ENCODE measurements at regions not wholly inside any gene's neighbourhood (a gene's known extent, or its start where the extent isn't known, plus 50 kb on each side); places are given as distances from the start of the nearest gene placed in this dataset.

DNA sequence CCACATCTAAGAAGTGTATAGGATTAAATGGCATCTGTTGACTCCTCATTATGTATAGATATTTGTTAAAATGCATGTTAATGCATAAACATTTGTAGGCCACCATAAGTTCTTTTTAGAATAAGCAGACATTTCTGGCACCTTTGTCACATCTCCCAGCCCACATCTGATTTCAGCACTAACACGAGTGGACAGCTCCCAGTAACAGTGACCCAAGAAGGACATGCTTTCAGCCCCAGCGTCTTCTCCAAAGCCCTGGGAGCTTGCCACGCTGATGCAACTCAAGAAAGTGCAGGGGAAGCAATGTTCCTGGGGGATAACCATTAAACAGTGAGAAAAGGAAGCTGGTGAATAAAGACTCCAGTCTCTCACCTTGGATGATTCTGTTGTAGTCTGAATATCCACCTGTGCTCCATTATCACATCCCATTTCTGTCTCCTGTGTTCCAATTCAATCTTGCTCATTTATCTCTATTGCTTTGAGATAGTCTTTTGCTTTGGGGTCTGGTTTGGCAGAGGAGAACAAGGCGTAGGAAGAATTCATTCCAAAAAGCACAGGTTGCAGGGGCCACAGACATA, 182.6 kb upstream of the THSD7B start:
- no peaks in the 10 kb centered on the region for H3K9me3 ChIP-seq (ENCODE audit: control insufficient read depth, insufficient read depth, low read depth, low read length)
- no peak overlapping the region for H3K27ac ChIP-seq (ENCODE audit: extremely low read depth, low read depth, low read length)
- POLR2A ChIA-PET = no interaction called here
- no peak overlapping the region for H3K4me3 ChIP-seq (ENCODE audit: low read depth, low read length)
- H3K4me1 ChIP-seq (ENCODE audit: control insufficient read depth, insufficient read depth, low read length) = no peaks in the 10 kb centered on the region
- CTCF ChIA-PET = no interaction called here
- H3K36me3 ChIP-seq (ENCODE audit: control insufficient read depth in 2 of 2, insufficient read depth in 1 of 2, low read length in 2 of 2) = no peaks in the 10 kb centered on the region
- TF ChIP-seq, protein P1, sequence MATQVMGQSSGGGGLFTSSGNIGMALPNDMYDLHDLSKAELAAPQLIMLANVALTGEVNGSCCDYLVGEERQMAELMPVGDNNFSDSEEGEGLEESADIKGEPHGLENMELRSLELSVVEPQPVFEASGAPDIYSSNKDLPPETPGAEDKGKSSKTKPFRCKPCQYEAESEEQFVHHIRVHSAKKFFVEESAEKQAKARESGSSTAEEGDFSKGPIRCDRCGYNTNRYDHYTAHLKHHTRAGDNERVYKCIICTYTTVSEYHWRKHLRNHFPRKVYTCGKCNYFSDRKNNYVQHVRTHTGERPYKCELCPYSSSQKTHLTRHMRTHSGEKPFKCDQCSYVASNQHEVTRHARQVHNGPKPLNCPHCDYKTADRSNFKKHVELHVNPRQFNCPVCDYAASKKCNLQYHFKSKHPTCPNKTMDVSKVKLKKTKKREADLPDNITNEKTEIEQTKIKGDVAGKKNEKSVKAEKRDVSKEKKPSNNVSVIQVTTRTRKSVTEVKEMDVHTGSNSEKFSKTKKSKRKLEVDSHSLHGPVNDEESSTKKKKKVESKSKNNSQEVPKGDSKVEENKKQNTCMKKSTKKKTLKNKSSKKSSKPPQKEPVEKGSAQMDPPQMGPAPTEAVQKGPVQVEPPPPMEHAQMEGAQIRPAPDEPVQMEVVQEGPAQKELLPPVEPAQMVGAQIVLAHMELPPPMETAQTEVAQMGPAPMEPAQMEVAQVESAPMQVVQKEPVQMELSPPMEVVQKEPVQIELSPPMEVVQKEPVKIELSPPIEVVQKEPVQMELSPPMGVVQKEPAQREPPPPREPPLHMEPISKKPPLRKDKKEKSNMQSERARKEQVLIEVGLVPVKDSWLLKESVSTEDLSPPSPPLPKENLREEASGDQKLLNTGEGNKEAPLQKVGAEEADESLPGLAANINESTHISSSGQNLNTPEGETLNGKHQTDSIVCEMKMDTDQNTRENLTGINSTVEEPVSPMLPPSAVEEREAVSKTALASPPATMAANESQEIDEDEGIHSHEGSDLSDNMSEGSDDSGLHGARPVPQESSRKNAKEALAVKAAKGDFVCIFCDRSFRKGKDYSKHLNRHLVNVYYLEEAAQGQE (tag by site-specific recombination; IDR thresholded peaks at IDR 0.05) = peak; percentile 92
- no peak for TF ChIP-seq FEZF1 (tag by site-specific recombination; IDR thresholded peaks at IDR 0.05)

DNA sequence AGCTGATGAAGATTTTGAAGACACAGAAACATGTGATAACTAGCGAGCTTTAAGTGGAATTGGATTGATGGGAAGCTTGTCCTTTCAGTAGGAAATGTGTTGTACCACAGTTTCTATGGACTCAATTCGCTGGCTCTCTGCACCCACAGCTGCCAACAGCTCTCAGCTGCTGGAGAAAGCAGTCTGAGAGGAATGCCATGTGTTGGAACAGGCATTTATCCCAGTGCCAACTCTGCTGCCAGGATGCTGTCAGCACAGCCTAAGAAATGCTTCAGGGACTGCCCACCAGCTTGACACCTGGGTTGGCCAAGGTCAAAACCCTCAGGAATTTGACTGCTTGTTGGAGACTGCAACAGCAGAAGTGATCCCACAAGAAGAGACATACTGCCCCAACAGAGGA, 193.0 kb upstream of the THSD7B start:
- no peak overlapping the region for H3K27ac ChIP-seq (ENCODE audit: extremely low read depth, low read depth, low read length)
- TF ChIP-seq YY2 (tag by site-specific recombination; IDR thresholded peaks at IDR 0.05) (no peak), KLF16 (tag by site-specific recombination; IDR thresholded peaks at IDR 0.05) (no peak), ZNF701 (tag by site-specific recombination; IDR thresholded peaks at IDR 0.05) (no peak), ZNF23 (tag by site-specific recombination; IDR thresholded peaks at IDR 0.05; ENCODE audit: borderline replicate concordance) (no peak), GLI4 (tag by site-specific recombination; IDR thresholded peaks at IDR 0.05) (no peak), ZNF311 (tag by site-specific recombination; IDR thresholded peaks at IDR 0.05; ENCODE audit: borderline replicate concordance) (no peak), SCRT1 (tag by site-specific recombination; IDR thresholded peaks at IDR 0.05; ENCODE audit: borderline replicate concordance) (no peak), ZNF571 (tag by site-specific recombination; IDR thresholded peaks at IDR 0.05) (no peak), ZNF830 (tag by site-specific recombination; IDR thresholded peaks at IDR 0.05; ENCODE audit: low read depth) (no peak), ZNF548 (tag by site-specific recombination; IDR thresholded peaks at IDR 0.05) (no peak), ZNF658 (tag by site-specific recombination; IDR thresholded peaks at IDR 0.05) (no peak), ZNF37A (tag by site-specific recombination; IDR thresholded peaks at IDR 0.05) (no peak), ZNF768 (tag by site-specific recombination; IDR thresholded peaks at IDR 0.05) (no peak), KLF1 (tag by site-specific recombination; IDR thresholded peaks at IDR 0.05) (no peak), ZNF501 (tag by site-specific recombination; IDR thresholded peaks at IDR 0.05) (no peak)
- TF ChIP-seq, protein P2, sequence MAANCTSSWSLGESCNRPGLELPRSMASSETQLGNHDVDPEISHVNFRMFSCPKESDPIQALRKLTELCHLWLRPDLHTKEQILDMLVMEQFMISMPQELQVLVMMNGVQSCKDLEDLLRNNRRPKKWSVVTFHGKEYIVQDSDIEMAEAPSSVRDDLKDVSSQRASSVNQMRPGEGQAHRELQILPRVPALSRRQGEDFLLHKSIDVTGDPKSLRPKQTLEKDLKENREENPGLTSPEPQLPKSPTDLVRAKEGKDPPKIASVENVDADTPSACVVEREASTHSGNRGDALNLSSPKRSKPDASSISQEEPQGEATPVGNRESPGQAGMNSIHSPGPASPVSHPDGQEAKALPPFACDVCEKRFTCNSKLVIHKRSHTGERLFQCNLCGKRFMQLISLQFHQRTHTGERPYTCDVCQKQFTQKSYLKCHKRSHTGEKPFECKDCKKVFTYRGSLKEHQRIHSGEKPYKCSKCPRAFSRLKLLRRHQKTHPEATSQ (tag by site-specific recombination; IDR thresholded peaks at IDR 0.05) = no peak
- TF ChIP-seq, protein P3, sequence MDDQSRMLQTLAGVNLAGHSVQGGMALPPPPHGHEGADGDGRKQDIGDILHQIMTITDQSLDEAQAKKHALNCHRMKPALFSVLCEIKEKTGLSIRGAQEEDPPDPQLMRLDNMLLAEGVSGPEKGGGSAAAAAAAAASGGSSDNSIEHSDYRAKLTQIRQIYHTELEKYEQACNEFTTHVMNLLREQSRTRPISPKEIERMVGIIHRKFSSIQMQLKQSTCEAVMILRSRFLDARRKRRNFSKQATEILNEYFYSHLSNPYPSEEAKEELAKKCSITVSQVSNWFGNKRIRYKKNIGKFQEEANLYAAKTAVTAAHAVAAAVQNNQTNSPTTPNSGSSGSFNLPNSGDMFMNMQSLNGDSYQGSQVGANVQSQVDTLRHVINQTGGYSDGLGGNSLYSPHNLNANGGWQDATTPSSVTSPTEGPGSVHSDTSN (CRISPR knock-in tag; IDR thresholded peaks at IDR 0.05) = no peak
- TF ChIP-seq, protein P4, sequence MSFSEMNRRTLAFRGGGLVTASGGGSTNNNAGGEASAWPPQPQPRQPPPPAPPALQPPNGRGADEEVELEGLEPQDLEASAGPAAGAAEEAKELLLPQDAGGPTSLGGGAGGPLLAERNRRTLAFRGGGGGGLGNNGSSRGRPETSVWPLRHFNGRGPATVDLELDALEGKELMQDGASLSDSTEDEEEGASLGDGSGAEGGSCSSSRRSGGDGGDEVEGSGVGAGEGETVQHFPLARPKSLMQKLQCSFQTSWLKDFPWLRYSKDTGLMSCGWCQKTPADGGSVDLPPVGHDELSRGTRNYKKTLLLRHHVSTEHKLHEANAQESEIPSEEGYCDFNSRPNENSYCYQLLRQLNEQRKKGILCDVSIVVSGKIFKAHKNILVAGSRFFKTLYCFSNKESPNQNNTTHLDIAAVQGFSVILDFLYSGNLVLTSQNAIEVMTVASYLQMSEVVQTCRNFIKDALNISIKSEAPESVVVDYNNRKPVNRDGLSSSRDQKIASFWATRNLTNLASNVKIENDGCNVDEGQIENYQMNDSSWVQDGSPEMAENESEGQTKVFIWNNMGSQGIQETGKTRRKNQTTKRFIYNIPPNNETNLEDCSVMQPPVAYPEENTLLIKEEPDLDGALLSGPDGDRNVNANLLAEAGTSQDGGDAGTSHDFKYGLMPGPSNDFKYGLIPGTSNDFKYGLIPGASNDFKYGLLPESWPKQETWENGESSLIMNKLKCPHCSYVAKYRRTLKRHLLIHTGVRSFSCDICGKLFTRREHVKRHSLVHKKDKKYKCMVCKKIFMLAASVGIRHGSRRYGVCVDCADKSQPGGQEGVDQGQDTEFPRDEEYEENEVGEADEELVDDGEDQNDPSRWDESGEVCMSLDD (tag by site-specific recombination; IDR thresholded peaks at IDR 0.05) = no peak
- no peak overlapping the region for H3K4me3 ChIP-seq (ENCODE audit: low read depth, low read length)
- ChIA-PET CTCF (no interaction called here), POLR2A (no interaction called here)
- no peaks in the 10 kb centered on the region for H3K36me3 ChIP-seq (ENCODE audit: control insufficient read depth in 2 of 2, insufficient read depth in 1 of 2, low read length in 2 of 2)
- no peaks in the 10 kb centered on the region for H3K4me1 ChIP-seq (ENCODE audit: control insufficient read depth, insufficient read depth, low read length)
- H3K9me3 ChIP-seq (ENCODE audit: control insufficient read depth, insufficient read depth, low read depth, low read length) = no peaks in the 10 kb centered on the region
